Stimulated activated CD4-positive, alpha-beta T cell treated with anti-CD3 and anti-CD28 coated beads, Interleukin-1b, Interleukin-23, amount 100 ng/mL, for 4 hours (primary cell): ENCODE measurements at regions not wholly inside any gene's neighbourhood (a gene's known extent, or its start where the extent isn't known, plus 50 kb on each side); places are given as distances from the start of the nearest gene placed in this dataset.
A peak's percentile ranks its signal among the peaks of the same experiment; 100 is the strongest.
"Not testable (repeated sequence)": the region's sequence is repeated elsewhere in the genome, so short reads cannot be mapped to it uniquely, and the experiment has no call there.

Source experiments
- DNase-seq, 2 donors: peaks; one replicate each; pipeline ENCODE4 v3.0.0-alpha.2; 2020; ENCODE audit warnings: low read depth in 2 of 2

DNA sequence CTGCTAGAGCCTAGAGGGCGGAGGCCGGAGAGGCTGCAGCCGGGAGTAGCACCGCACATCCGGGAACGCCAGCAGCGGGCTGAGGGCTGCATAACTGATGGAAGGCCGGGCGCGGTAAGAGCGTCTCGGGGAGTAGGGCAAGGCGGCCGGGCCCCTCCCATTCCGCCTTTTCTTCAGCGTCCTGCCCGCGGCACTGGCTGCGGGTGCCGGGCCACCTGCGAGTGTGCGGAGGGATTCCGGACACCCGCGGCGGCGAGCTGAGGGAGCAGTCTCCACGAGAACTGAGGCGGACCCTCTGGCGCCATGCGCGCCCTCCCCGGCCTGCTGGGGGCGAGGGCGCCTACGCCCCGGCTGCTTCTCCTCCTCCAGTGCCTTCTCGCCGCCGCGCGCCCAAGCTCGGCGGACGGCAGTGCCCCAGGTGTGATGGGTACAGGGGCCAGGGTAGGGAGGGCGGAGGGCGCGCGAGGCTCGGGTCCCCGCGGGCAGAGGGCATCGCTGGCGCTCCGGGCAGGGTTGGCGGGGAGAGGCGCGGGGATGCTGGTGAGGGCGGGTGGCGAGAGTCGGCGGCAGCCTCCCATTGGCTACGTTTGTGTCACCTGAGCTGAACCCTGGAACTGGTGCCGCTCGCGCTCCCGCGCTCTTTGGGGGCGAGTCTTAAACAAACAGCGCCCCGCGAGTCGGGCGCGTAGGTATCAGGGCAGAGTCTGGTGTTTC, 334.4 kb downstream of the SRGAP2C start:
- peak; percentile 70 to 77 for DNase-seq

DNA sequence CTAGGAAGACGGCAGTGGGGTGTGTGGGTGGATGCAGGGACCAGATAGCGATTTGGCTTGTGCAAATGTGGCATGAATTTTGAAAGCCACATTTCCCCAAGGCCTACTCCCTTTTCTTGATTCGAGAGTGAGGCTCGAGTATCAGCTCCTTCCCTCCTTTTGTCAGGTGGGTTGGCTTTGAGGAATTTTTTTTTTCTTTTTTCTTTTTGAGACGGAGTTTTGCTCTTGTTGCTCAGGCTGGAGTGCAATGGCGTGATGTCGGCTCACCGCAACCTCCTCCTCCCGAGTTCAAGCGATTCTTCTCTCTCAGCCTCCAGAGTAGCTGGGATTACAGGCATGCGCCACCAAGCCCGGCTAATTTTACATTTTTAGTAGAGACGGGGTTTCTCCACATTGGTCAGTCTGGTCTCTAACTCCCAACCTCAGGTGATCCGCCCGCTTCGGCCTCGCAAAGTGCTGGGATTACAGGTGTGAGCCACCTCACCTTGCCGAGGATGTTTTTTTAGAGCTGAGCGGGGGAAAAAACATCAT, 335.0 kb downstream of the SRGAP2C start:
- DNase-seq = not testable (repeated sequence)

DNA sequence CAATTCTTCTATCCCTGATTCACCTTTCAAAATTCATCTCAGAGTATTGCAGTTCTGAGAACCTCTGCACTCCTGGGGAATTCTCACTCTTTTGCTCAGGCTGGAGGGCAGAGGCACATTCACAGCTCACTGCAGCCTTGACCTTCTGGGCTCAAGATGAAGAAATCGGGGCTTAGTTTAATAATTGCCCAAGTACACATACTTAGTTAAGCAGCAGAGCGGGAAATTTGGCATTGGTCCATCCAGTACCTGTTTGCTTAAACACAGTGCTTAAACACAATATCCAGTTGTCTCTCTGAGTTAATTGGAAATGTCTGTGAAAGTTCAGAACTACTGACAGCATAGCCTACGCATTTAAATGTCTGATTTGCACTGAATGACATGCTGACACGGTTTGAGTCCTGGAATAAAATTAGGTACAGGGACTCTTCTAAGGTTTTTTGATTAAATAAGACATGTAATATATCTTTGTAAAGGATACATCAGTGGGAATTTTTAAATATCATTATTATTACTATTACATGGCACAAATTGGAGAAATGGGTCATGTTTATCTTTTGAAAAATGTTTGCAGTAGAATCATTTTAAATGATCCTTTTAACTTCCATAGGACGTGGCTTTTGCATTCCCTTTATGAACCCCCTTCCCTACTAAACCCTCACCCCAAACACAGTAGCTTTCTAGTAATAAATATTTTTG, 337.4 kb downstream of the SRGAP2C start:
- no peak for DNase-seq

DNA sequence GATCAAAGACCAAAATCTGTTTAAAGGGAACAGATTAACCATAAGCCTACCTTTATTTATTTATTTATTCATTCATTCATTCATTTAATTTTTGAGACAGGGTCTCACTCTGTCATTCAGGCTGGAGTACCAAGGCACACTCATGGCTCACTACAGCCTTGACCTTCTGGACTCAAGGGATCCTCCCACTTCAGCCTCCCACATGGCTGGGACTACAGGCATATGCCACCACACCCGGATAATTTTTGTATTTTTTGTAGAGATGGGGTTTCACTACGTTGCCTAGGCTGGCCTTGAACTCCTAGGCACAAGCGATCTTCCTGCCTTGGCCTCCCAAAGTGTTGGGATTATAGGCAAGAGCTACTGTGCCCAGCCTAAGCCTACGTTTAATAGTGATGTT, 338.3 kb downstream of the SRGAP2C start:
- DNase-seq = not testable (repeated sequence)

DNA sequence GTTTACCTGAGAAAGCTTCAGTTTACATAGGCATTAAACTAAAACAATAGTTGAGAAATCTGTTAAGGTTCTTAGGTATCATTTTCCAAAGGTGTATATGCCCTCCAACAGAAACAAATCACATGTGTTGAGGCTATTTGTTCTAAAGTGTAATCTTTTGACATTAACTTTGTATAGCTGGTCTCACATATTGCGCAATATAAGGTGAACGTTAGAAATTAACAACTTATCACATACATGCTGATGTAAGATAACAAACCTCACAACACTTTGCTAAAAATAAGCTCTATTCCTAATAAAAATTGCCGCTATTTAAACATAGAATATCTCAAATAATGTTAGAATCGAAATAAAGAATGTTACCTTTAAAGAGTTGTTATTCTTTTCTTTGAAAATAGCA, 340.6 kb downstream of the SRGAP2C start:
- no peak for DNase-seq

DNA sequence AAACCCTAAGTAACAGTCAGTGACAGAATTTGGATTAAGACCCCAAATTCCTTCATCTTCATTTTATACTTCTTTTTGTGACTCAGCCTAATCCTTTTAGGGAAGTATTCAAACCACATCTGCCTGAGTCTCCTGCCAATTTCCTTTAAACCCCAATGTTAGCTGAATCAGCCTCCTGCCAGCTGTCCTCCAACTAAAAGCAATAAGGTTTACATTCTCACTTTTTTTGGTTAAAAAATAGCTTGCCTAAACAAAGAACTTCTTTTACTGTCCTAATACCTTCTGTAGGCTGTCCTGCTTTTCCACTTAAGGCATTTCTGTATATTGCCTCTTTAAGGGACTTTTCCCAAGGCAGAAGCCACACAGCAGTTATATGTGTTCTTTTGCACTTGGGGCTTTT, 344.2 kb downstream of the SRGAP2C start:
- DNase-seq = not testable (repeated sequence)

DNA sequence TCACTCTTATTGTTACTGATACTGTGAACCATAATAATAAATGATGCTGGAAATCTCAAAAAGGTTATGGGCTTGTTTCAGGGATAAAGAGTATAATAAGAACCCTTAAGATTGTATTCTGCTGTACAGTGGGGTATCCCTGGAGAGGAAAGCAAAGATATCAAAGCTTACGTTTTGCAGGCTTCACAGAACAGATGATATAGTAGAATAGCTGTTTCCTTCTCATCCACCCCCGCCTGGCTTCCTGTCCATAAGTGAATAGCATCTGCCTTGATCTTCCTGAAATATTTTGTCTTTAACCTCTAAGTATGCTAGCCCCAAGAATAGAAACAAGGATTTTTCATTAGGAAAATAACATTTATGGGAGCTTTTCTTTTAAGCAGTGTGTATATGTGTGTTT, 345.3 kb downstream of the SRGAP2C start:
- DNase-seq = not testable (repeated sequence)

DNA sequence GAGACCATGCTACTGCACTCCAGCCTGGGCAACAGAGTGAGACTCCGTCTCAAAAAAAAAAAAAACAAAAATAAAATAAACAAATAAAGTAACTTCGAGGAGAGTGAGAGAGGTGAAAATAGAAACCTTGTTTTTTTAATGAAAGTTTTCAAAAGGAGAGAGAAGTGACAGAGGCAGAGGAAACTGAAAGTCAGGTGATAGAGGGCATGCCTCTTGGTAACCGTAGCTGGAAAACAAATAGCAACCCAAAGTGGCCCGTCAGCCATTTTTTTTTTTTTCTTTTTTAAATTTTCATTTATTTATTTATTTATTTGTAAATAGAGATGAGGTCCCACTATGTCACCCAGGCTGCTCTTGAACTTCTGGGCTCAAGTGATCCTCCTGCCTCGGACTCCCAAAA, 347.0 kb downstream of the SRGAP2C start:
- not testable (repeated sequence) for DNase-seq

DNA sequence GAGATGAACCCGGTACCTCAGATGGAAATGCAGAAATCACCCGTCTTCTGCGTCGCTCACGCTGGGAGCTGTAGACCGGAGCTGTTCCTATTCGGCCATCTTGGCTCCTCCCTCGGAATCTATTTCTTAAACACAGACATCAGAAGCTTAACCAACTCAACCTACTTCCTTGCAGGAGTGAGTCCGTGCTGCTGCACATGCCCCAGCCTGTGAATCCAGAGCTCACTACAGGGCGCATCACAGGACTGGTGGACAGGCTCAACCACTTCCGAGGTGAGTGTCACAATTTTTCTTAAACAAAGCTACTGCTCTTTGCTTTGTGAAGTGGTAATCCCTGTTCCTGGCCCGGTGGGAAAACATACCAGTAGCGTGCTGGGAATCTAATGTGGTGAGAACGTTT, 353.4 kb downstream of the SRGAP2C start:
- DNase-seq = not testable (repeated sequence)

DNA sequence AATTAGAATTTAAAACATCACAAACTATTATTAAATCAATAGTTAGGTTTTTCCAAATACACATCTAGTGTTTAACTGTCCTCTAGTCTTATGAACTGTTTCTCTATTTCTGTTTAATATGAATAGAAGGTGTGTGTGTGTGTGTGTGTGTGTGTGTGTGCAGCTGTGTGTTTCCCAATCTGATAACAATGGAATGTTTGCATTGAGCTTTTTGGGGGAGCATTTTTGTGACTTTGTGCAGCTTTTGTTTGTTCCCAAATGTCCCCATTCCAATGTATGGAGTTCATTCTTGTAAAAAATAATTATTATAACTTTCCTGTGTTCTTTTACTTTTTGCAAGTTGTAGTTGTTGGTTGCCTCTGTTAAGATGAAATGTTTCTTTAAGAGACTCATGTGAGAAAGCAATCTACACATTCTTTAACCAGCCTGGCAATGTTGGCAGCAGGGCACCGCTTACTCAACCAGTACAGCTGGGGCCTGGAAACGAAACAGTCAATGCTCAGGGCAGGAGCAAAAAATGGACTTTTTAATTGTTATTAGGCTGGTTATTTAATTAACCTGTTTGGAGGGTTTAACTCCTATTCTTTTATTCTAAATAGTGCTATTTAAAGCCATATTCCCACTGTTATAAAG, 354.3 kb downstream of the SRGAP2C start:
- DNase-seq = no peak

DNA sequence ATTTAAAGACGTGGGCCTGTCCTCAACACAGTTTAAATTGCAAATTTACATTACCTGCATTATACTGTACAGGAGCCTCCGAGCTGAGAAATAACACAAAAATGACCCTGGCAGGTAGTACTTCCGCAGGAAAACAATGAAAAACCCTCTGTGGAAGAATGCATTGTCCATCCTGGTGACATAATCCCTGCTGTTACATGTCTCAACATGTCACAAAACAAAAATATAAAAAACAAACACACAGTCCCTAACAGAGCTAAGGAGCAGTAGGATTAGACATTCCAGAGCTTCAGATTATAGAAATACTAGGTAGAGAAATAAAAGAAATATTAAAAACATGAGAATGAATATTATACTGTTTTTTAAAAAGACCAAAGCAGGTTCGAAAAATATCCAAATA, 359.2 kb downstream of the SRGAP2C start:
- not testable (repeated sequence) for DNase-seq

DNA sequence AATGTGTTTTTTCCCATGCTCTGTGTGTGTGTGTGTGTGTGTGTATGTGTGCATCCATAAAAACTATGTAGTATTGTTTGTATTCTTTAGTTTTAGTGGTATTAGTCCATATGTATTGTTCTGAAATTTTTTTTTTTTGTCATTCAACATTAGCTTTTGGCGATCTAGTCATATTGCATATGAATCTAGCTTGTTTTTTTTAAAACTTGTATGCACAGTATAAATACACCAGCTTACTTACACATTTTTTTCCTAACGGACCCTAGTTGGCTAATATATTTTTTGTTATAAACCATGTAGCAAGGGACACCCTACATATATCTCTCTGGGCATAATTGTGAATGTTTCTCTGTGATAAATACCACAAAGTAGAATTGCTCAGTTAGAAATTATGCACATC, 359.7 kb downstream of the SRGAP2C start:
- DNase-seq = no peak

DNA sequence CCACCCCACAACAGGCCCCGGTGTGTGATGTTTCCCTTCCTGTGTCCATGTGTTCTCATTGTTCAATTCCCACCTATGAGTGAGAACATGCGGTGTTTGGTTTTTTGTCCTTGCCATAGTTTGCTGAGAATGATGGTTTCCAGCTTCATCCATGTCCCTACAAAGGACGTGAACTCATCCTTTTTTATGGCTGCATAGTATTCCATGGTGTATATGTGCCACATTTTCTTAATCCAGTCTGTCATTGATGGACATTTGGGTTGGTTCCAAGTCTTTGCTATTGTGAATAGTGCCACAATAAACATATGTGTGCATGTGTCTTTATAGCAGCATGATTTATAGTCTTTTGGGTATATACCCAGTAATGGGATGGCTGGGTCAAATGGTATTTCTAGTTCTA, 361.1 kb downstream of the SRGAP2C start:
- not testable (repeated sequence) for DNase-seq

DNA sequence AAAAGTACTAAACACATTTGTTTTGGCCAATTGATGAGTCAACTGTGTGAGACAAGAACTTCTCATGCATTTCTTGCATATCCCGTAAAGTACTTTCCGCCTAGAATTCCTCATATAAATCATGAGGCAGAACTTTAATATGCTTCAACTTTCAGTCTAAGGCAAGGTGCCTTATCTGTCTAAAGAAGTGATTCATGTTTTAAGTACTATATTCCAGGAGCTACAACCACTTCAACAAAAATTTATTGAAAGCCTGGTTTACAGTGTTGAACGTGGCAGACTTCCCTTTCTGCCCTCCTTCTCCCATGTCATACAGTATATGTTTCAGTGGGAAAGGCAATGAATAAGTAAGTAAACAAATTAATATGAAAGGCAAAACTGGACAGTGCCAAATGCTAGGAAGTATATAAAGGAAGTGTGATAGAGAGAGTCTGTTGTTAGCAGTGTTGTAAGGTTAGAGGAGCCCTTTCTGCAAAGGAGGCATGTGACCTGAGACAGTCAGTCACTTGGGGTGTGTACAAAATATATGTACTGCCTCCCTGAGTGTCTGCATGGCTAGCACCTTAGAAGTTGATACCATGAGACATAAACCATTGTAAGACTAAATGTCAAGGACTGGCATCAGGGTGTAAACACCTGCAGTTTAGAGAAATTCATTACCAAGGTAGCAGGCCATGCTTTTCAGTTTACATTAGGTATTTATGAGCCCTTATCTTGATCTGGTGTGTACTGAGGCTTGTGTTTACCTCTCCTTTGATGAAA, 362.2 kb downstream of the SRGAP2C start:
- DNase-seq = no peak

DNA sequence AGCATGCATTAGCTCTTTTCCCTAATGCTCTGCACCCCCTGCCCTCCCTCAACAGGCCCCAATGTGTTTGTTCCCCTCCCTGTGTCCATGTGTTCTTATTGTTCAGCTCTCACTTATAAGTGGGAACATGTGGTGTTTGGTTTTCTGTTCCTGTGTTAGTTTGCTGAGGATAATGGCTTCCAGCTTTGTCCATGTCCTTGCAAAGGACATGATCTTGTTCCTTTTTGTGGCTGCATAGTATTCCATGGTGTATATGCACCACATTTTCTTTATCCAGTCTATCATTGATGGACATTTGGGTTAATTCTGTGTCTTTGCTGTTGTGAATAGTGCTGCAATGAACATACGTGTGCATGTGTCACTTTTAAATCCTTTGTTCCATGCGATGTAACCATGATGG, 363.0 kb downstream of the SRGAP2C start:
- DNase-seq = not testable (repeated sequence)

DNA sequence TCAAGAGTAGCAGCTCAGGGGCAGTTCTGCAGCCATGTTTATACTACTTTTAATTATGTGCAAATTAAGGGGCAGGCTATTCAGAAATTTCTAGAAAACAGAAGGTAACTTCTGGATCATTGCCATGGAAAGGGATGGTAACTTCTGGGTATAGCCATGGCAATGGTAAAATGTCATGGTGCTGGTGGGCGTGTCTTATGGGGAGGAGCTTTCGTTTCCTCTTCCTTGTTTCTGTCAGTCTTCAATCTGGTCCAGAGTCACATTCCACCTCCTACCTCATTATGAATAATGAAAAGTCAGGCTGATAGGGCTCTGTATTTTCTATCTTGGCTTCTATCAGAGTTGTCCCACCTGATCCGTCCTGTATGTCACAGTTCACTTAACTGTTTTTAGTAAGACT, 366.0 kb downstream of the SRGAP2C start:
- DNase-seq = not testable (repeated sequence)

DNA sequence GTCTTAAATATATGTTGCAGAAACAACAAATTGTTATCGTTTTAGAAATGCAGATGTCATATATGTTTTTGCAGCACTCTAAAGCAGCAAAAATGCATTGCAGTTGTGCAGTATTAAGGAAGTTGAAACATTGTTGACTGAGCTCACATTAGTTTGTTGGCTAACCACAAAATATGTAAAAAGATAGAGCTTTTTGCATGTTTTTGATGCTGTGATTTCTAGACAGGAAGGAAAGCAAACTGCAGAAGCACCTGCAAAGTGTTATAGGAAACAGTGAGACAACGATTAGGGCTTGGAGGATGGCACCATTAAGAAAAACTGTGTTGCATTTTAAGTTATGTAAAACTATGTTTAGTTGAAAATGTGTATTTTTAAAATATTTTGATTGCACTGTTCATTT, 366.7 kb downstream of the SRGAP2C start:
- not testable (repeated sequence) for DNase-seq

DNA sequence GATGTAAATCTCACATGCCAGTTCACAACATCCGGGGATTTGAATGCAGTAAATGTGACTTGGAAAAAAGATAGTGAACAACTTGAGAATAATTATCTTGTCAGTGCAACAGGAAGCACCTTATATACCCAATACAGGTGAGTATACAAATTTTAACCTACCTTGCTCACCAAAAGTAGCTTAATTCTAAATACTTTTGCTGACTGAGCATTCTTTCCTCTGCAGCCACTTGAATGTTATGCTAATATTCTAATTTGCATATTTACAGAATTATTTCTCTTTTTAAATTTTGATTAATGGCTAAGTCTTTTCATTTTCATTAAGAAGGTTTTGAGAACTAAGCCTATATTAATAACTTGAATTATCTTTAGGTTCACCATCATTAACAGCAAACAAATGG, 371.8 kb downstream of the SRGAP2C start:
- not testable (repeated sequence) for DNase-seq

DNA sequence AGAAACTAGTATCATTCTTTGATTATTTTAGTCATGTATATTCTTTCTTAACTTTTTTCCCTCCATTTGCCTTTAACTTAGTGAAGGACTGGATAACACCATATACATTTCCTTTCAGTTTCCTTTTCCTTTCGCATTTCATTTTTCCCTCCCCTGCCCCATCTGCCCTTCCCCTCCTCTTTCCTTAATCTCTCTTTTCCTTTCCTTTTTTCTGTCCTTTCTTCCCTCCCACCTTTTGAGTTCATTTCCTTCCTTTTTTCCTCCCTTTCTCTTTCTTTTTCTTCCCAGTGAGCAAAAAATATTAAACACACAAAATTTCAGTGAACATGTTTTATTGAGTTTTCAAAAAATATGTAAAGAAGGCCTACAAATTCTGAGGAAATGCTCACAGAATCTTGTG, 373.3 kb downstream of the SRGAP2C start:
- not testable (repeated sequence) for DNase-seq

DNA sequence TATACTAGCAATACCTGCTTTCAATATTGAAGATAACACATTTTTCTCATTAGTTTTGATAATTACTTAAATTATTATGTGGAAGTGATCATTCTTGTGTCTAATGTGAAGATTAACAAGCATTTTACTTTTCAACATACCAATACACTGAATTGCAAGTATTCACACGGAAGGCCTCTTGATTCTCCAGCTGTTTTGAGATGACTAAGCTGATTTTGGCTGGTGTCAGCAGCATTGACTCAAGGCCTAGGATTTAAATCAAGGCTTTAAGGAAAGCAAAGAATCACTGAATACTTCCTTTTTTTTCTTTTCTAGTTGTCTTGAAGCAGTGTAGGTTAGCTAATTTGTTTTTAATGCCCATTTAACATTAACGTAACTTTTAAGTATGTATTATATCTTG, 373.7 kb downstream of the SRGAP2C start:
- DNase-seq = no peak

DNA sequence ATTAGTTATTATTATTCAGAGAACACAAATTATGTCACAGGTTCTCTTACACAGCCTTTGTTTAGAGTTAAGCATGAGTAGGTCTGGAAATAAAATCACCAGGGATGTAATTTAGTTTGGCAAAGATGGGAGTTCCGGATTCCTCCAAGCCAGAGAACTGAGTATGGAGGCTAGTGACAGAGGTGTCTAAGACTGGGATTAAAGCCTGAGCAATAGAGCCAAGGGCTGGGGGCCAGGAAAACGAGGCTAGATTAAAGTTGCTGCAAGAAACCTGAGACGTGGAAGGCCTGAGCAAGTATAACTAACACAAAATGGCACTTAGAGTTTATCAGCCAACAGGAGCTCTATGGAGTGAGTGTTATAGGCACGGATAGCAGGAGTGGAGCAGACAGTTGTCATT, 381.6 kb downstream of the SRGAP2C start:
- DNase-seq = no peak

DNA sequence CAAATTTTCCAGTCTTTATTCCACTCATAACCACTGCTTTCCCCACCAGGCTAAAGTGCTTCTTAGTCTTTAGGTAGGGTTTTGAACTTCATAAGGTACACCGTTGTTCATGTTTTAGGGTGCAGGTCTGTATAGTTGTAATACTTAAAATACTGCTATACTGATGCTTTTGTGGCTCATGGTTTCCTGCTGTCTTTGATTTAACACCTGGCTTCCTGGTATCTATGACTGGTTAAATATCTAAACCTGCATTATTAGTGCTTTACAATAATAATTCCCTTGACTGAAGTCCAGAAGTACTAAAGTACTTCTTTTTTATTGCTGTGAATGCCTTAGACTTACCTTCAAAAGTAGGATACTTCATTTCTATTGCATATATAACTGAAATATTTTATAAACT, 384.7 kb downstream of the SRGAP2C start:
- DNase-seq = no peak
